KMS-11 (cell line): ENCODE measurements at regions not wholly inside any gene's neighbourhood (a gene's known extent, or its start where the extent isn't known, plus 50 kb on each side); places are given as distances from the start of the nearest gene placed in this dataset.
"Not testable (repeated sequence)": the region's sequence is repeated elsewhere in the genome, so short reads cannot be mapped to it uniquely, and the experiment has no call there.

Source experiments
- H2AFZ ChIP-seq: fragments of 200-600 bp; sonication (generic); 2 replicates; pipeline ENCODE4 v1.6.1; 2016; ENCODE audit warnings: antibody characterized with exemption, mixed run types, low read depth
- H3K27ac ChIP-seq: fragments of 200-600 bp; sonication (generic); 2 replicates; pipeline ENCODE4 v1.6.1; 2016; ENCODE audit warnings: mild to moderate bottlenecking, mixed run types
- H3K27me3 ChIP-seq: fragments of 200-600 bp; sonication (generic); 2 replicates; pipeline ENCODE4 v1.6.1; 2017; ENCODE audit warnings: mild to moderate bottlenecking, low read depth, mixed run types, moderate library complexity; ENCODE audit not compliant: insufficient read depth
- H3K36me3 ChIP-seq: fragments of 200-600 bp; sonication (generic); 2 replicates; pipeline ENCODE4 v1.6.1; 2017; ENCODE audit warnings: mild to moderate bottlenecking, mixed run types; ENCODE audit not compliant: insufficient read depth
- H3K4me1 ChIP-seq: fragments of 200-600 bp; sonication (generic); 2 replicates; pipeline ENCODE4 v1.6.1; 2016; ENCODE audit warnings: mild to moderate bottlenecking, low read depth, mixed run types; ENCODE audit not compliant: poor library complexity, severe bottlenecking
- H3K4me2 ChIP-seq: fragments of 200-600 bp; sonication (generic); 2 replicates; pipeline ENCODE4 v1.7.0; 2016; ENCODE audit warnings: mild to moderate bottlenecking, mixed run types
- H3K4me3 ChIP-seq: fragments of 200-600 bp; sonication (generic); IDR thresholded peaks from 2 replicates; pipeline ENCODE4 v1.6.1; 2017; ENCODE audit warnings: low read depth, low read length, mixed read lengths; ENCODE audit not compliant: insufficient read depth
- H3K79me2 ChIP-seq: fragments of 200-600 bp; sonication (generic); 2 replicates; pipeline ENCODE4 v1.6.1; 2016; ENCODE audit warnings: low read depth, mixed run types; ENCODE audit not compliant: insufficient read depth
- H3K9ac ChIP-seq: fragments of 200-600 bp; sonication (generic); 2 replicates; pipeline ENCODE4 v1.6.1; 2016; ENCODE audit warnings: mild to moderate bottlenecking, mixed run types
- H4K20me1 ChIP-seq: fragments of 200-600 bp; sonication (generic); 2 replicates; pipeline ENCODE4 v1.6.1; 2016; ENCODE audit warnings: mild to moderate bottlenecking, mixed run types; ENCODE audit not compliant: insufficient read depth
- TF ChIP-seq, protein P1 (sequence below): fragments of 200-600 bp; sonication (generic); conservative IDR thresholded peaks from 2 replicates; pipeline ENCODE4 v1.6.1; 2017; ENCODE audit warnings: low read depth, mild to moderate bottlenecking, antibody characterized with exemption, low read length, moderate library complexity, mixed read lengths

- H4K20me1 ChIP-seq: no peaks in the 10 kb centered on the region
- no peak overlapping the region for H3K27ac ChIP-seq
- no peak overlapping the region for H2AFZ ChIP-seq
- H3K4me3 ChIP-seq: no peak overlapping the region
- H3K4me1 ChIP-seq: no peaks in the 10 kb centered on the region
- H3K36me3 ChIP-seq: no peaks in the 10 kb centered on the region
- H3K79me2 ChIP-seq: no peaks in the 10 kb centered on the region
- H3K4me2 ChIP-seq: no peak overlapping the region
- no peaks in the 10 kb centered on the region for H3K27me3 ChIP-seq
- TF ChIP-seq, protein P1, sequence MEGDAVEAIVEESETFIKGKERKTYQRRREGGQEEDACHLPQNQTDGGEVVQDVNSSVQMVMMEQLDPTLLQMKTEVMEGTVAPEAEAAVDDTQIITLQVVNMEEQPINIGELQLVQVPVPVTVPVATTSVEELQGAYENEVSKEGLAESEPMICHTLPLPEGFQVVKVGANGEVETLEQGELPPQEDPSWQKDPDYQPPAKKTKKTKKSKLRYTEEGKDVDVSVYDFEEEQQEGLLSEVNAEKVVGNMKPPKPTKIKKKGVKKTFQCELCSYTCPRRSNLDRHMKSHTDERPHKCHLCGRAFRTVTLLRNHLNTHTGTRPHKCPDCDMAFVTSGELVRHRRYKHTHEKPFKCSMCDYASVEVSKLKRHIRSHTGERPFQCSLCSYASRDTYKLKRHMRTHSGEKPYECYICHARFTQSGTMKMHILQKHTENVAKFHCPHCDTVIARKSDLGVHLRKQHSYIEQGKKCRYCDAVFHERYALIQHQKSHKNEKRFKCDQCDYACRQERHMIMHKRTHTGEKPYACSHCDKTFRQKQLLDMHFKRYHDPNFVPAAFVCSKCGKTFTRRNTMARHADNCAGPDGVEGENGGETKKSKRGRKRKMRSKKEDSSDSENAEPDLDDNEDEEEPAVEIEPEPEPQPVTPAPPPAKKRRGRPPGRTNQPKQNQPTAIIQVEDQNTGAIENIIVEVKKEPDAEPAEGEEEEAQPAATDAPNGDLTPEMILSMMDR: no peak
- no peak overlapping the region for H3K9ac ChIP-seq
These were observed 509.7 kb downstream of the DOK5 start for GRCh38 chr20:54985091-54985490.

DNA sequence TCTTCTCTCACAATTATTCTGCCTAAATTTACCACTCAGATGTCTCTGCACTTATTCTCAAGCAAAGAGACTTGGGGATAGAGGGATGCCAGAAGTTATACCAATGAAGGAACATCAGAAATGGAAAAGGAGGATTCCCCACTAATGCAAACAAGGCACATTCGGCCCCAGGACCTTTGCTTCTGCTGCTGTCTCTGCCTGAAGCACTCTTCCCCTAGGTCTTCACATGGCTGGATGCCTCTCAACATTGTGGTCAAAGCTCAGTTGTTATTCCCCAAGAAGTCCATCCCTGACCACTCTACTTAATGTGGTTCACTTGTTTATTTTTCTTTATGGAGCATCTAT is 508.7 kb downstream of the DOK5 start:
- Histone ChIP-seq H2AFZ (no peak overlapping the region), H3K27ac (no peak overlapping the region), H3K4me1 (no peaks in the 10 kb centered on the region), H3K79me2 (no peaks in the 10 kb centered on the region), H3K4me2 (no peak overlapping the region), H3K36me3 (no peaks in the 10 kb centered on the region), H3K27me3 (no peaks in the 10 kb centered on the region), H4K20me1 (no peaks in the 10 kb centered on the region), H3K4me3 (no peak overlapping the region), H3K9ac (no peak overlapping the region)
- TF ChIP-seq, protein P1: no peak

DNA sequence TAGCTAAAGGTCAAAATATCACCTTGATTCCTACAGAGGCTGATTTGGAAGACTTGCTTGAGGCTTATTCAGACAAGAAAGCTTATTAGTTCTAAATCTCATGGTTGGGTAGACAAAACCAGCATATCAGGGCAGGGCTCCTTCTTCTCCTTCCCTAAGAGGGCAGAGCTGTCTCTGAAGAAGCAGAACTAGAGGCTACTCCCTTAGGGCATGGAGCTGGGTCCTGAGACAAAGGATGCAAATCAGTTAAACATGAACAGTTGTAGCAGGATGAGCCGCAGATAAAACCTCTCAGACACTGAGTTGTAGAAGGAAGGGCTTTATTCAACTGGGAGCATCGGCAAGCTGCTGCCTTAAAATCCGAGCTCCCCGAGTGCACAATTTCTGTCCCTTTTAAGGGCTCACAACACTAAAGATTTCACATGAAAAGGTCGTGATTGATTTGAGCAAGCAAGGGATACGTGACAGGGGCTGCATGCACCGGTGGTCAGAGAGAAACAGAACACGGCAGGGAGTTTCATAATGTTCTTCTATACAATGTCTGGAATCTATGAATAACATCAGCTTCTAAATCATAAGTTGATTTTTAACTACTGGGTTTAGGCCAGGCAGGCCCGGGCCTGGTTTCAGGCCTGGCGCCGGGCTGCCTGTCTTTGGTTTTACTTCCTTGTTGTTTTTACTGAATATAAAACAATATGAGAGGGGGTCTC is 508.2 kb downstream of the DOK5 start:
- not testable (repeated sequence) for H3K9ac ChIP-seq, H3K27ac ChIP-seq, H3K4me1 ChIP-seq, H3K4me2 ChIP-seq, H3K4me3 ChIP-seq, H2AFZ ChIP-seq, H3K27me3 ChIP-seq, H3K79me2 ChIP-seq, H3K36me3 ChIP-seq, H4K20me1 ChIP-seq

DNA sequence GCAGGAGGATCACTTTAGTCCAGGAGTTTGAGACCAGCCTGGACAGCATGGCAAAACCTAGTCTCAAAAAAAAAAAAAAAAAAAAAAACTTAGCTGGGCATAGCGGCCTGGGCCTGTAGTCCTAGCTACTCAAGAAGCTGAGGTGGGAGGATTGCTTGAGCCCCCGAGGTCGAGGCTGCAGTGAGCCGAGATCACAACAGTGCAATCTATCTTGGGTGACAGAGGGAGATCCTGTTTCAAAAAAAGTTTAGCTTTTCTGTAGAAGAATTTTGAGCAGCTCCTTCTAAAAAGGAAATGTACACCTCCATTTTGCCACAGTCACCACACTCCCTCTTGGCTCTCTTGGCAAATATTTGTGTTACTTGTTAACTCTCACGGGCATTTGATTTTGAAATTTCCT is 505.8 kb downstream of the DOK5 start:
- Histone ChIP-seq H3K4me1 (no peaks in the 10 kb centered on the region), H3K4me2 (no peak overlapping the region), H3K27ac (no peak overlapping the region), H3K36me3 (no peaks in the 10 kb centered on the region), H3K79me2 (no peaks in the 10 kb centered on the region), H3K4me3 (no peak overlapping the region), H3K9ac (no peak overlapping the region), H3K27me3 (no peaks in the 10 kb centered on the region), H2AFZ (no peak overlapping the region), H4K20me1 (no peaks in the 10 kb centered on the region)
- TF ChIP-seq, protein P1: no peak

DNA sequence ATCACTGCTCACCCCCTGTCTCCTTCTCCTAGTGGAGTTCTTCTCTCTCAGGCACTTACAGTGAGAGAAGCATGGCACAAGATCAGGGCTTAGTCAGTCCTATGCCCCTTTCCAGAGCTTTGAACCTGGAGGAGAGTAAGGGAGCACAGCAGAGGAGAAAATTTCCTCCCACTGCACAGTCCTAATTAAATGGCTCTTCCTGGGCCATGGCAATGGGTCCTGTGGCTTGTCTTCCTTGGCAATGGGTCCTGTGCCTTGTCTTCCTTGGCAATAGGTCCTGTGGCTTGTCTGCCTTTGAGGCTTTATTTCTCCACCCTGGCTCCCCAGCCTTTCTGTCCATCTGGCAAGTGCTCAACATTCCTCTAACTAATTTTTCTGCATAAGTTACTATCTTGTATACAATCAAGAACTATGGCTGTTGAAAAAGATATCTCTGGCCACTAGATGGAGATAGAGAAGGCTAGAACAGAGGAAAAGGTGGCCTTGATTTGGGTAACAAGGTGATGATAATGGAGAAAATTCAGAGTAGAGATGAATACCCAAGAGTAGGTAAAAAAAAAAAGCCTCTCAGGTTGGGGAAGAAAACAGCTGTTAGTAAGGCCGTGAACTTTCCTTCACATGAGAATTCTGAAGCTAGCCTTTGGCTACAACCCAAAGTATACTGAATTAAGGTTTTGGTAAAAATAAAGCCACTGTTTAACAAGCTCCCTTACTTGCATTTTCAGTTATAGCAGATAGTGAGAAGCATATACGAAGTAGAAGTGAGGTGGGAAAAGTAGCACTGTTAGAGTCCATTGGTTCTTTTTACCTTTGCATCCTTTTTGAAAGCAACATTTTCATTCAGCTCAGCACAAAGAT is 504.9 kb downstream of the DOK5 start:
- Histone ChIP-seq H3K27ac (no peak overlapping the region), H3K4me3 (no peak overlapping the region), H2AFZ (no peak overlapping the region), H4K20me1 (no peaks in the 10 kb centered on the region), H3K27me3 (no peaks in the 10 kb centered on the region), H3K4me1 (no peaks in the 10 kb centered on the region), H3K79me2 (no peaks in the 10 kb centered on the region), H3K4me2 (no peak overlapping the region), H3K9ac (no peak overlapping the region), H3K36me3 (no peaks in the 10 kb centered on the region)
- TF ChIP-seq, protein P1: peak; percentile 78
